SK-N-MC (cell line): ENCODE measurements at regions not wholly inside any gene's neighbourhood (a gene's known extent, or its start where the extent isn't known, plus 50 kb on each side); places are given as distances from the start of the nearest gene placed in this dataset.

ENCODE experiments used
- EZH2 ChIP-seq: fragments of 200-600 bp; sonication (generic); IDR thresholded peaks from one replicate; pipeline ENCODE4 v1.6.1; 2017; ENCODE audit warnings: antibody characterized with exemption
- POLR2AphosphoS5 ChIP-seq: IDR thresholded peaks from 2 replicates; pipeline ENCODE4 v1.6.1; 2012; ENCODE audit warnings: mild to moderate bottlenecking, low read depth, low read length, borderline replicate concordance

DNA sequence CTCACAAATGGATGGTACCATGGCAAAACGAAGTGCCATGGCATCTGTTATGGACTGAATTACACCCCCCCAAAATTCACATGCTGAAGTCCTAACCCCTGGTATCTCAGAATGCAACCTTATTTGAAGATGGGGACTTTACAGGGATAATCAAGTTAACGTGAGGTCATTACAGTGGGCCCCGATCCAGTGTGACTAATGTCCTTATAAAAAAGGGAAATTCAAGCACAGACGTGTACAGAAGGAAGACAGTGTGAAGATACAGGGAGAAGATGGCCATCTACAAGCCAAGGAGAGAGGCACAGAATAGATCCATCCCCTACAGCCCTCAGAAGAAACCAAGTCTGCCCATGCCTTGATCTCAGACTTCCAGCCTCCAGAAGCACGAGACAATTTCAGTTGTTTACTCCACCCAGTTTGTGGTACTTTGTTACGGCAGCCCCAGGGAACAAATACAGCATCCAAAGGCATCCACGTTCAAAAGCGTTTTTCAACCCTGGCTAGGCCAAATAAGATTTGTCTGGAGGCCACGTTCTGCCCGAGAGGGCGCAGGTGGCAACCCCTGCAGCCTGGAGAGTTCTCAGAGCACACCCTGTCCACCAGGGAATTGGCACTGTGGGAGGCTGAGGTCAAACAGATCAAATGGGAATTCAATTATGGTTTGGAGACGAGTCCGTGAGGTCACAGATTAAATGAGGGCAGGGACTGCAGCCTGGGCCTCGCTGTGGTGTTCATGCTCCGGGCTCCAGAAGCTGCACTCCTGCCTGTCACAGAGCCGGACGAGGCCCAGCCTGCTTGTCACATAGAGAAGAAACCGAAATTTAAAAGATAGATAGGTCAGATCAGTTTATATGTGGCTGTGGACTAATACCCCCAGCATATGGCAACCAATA, 494.8 kb downstream of the SHQ1 start:
- TF ChIP-seq EZH2 (no peak), POLR2AphosphoS5 (no peak)
